OCI-M1 (cell line): ENCODE measurements at regions not wholly inside any gene's neighbourhood (a gene's known extent, or its start where the extent isn't known, plus 50 kb on each side); places are given as distances from the start of the nearest gene placed in this dataset.
"Not testable (repeated sequence)": the region's sequence is repeated elsewhere in the genome, so short reads cannot be mapped to it uniquely, and the experiment has no call there.

Source experiments
- DNase-seq: peaks from one replicate; lab custom pipeline; 2025; lab: John Stamatoyannopoulos, UW

DNA sequence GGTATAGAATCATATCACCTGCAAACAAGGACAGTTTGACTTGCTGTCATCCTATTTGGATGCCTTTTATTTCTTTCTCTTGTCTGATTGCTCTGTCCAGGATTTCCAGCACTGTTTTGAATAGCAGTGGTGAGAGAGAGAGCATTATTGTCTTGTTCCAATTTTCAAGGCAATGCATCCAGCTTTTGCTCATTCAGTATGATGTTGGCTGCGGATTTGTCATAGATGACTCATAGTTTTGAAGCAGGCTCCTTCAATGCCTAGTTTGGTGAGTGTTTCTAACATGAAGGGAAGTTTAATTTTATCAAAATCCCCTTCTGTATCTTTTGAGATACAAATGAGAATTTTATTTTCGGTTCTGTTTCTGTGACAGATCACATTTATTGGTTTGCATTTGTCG is 518.9 kb downstream of the PCDH11X start:
- not testable (repeated sequence) for DNase-seq

DNA sequence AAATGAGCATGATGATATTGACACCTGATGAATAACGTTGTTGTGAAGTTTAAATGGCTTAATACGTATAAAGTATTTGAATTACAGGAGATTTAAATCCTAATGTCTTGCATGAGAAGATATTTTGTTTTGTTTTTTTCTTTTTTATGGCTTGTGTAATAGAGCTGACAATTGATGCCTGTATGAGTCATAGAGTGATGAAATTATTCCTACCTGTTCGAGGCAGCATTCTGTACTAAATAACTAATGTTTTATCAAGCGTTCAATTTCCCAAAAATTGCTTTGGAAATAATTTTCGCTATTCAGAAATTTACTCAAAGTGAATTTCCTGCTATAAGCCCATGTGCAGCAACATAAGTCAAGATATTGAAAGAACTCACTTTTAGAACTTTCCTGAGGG is 554.0 kb downstream of the PCDH11X start:
- not testable (repeated sequence) for DNase-seq

DNA sequence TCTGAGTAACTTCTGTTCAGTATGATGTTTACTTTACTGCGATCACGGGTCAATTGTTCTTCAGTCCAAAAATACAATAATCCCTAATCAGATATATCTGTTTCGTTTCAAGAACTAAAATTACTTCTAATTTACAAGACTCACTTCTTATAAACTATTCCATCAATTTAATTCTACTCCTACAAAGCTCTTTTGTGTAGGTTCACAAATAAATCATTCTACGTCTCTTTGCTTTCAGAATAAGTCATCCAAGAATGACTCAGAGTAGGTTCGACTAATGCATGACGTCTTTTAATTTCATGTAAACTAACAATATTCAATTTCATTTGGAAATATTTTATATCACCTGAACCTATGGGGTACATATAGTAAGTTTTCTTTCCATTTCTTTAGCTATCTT is 571.9 kb downstream of the PCDH11X start:
- DNase-seq: not testable (repeated sequence)

DNA sequence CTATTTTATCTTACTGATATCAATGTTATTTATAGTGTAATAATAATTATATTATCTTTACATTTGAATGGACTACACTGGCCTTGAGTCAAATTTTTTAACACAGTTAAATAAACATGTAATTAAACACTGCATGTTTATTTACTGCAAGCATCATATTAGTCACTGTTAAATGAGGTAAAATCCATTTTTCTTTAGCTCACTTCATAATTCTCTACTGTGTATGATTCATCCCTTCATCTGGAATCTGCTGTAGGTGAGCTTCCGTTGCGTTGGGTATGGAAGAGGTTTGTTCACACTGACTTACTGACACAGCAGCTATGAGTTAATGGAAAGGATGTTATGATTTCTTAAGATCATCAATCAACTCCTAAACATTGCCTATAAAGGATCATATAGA is 572.3 kb downstream of the PCDH11X start:
- DNase-seq: no peak
